Naive thymus-derived CD8-positive, alpha-beta T cell (primary cell): ENCODE measurements at regions not wholly inside any gene's neighbourhood (a gene's known extent, or its start where the extent isn't known, plus 50 kb on each side); places are given as distances from the start of the nearest gene placed in this dataset.

ENCODE experiments used
- ATAC-seq, 2 donors: fragments of 150-1000 bp; cut with Tn5 transposase in 1 of 2; sonication (Bioruptor Pico), chemical (Tn5 transposase) in 1 of 2; 1 replicate in 1 of 2; 2 replicates in 1 of 2; pipeline ENCODE4 v1.10.0; 2021; ENCODE audit warnings: mild to moderate bottlenecking in 2 of 2, moderate library complexity in 2 of 2
- POLR2A ChIA-PET: fragments of 350-600 bp; sonication (Branson Sonifier 250); formaldehyde crosslinking; loops from one replicate; lab custom pipeline; 2021; ENCODE audit warnings: antibody characterized with exemption; lab: Charles Lee
- DNase-seq, 10 donors: peaks; one replicate each; pipeline versions ENCODE4 v3.0.0 to v3.0.0-alpha.2; 2020 to 2022
- H3K27ac Mint-ChIP-seq, 10 donors: one replicate each; pipeline ENCODE4 v1.8.0; 2020 to 2022; ENCODE audit warnings: mild to moderate bottlenecking in 10 of 10, mixed read lengths in 10 of 10, moderate library complexity in 4 of 10, inconsistent platforms in 1 of 10
- H3K27me3 Mint-ChIP-seq, 5 donors: one replicate each; pipeline ENCODE4 v1.8.0; 2021 to 2022; ENCODE audit warnings: mixed read lengths in 5 of 5
- H3K36me3 Mint-ChIP-seq, 3 donors: one replicate each; pipeline ENCODE4 v1.8.0; 2020 to 2022; ENCODE audit warnings: mixed read lengths in 3 of 3, mild to moderate bottlenecking in 2 of 3, inconsistent platforms in 1 of 3
- H3K4me1 Mint-ChIP-seq, 4 donors: one replicate each; pipeline ENCODE4 v1.8.0; 2021 to 2022; ENCODE audit warnings: mixed read lengths in 4 of 4
- H3K4me3 Mint-ChIP-seq, 10 donors: one replicate each; pipeline ENCODE4 v1.8.0; 2020 to 2022; ENCODE audit warnings: mild to moderate bottlenecking in 10 of 10, mixed read lengths in 10 of 10, moderate library complexity in 6 of 10, inconsistent platforms in 1 of 10
- H3K9me3 Mint-ChIP-seq, 9 donors: one replicate each; pipeline ENCODE4 v1.8.0; 2020 to 2022; ENCODE audit warnings: mixed read lengths in 9 of 9, mild to moderate bottlenecking in 3 of 9, inconsistent platforms in 1 of 9, moderate library complexity in 1 of 9

- DNase-seq (no peak), ATAC-seq (no peak)
- POLR2A ChIA-PET: no interaction called here
- Mint-ChIP-seq H3K27ac (no peak overlapping the region), H3K9me3 (peaks cover 0 to 2% (median 0%) of the 10 kb centered on the region in 9 donors), H3K4me1 (peaks cover 2 to 16% (median 9%) of the 10 kb centered on the region in 4 donors), H3K36me3 (no peaks in the 10 kb centered on the region), H3K27me3 (no peaks in the 10 kb centered on the region), H3K4me3 (no peak overlapping the region)
These were observed 560.5 kb downstream of the MID1IP1 start for GRCh38 chrX:39361736-39362135.

GRCh38 chrX:39367416-39367815 is 566.2 kb downstream of the MID1IP1 start:
- H3K36me3 Mint-ChIP-seq: no peaks in the 10 kb centered on the region
- ATAC-seq: no peak

GRCh38 chrX:39372115-39372514 is 570.9 kb downstream of the MID1IP1 start:
- Mint-ChIP-seq H3K4me1 (peaks cover 0 to 2% (median 0%) of the 10 kb centered on the region in 4 donors), H3K36me3 (no peaks in the 10 kb centered on the region), H3K9me3 (peaks cover 0 to 2% (median 0%) of the 10 kb centered on the region in 9 donors), H3K4me3 (no peak overlapping the region), H3K27ac (no peak overlapping the region), H3K27me3 (no peaks in the 10 kb centered on the region)
- no peak for DNase-seq
- no peak for ATAC-seq
- POLR2A ChIA-PET: no interaction called here

More at GRCh38 chrX:39367416-39367815, 566.2 kb downstream of the MID1IP1 start:
- H3K4me3 Mint-ChIP-seq: no peak overlapping the region
- no peaks in the 10 kb centered on the region for H3K27me3 Mint-ChIP-seq
- peaks cover 3 to 14% (median 9%) of the 10 kb centered on the region in 4 donors for H3K4me1 Mint-ChIP-seq
- H3K27ac Mint-ChIP-seq: no peak overlapping the region
- DNase-seq: no peak
- H3K9me3 Mint-ChIP-seq: peaks cover 0 to 4% (median 0%) of the 10 kb centered on the region in 9 donors
- POLR2A ChIA-PET: no interaction called here

GRCh38 chrX:39377157-39377556 is 575.9 kb downstream of the MID1IP1 start:
- Mint-ChIP-seq H3K27ac (no peak overlapping the region), H3K4me3 (no peak overlapping the region), H3K9me3 (peaks cover 0 to 3% (median 0%) of the 10 kb centered on the region in 9 donors), H3K36me3 (no peaks in the 10 kb centered on the region), H3K27me3 (no peaks in the 10 kb centered on the region), H3K4me1 (no peaks in the 10 kb centered on the region)
- ATAC-seq (no peak), DNase-seq (no peak)
- POLR2A ChIA-PET: no interaction called here

GRCh38 chrX:39377773-39378172 is 576.5 kb downstream of the MID1IP1 start:
- ATAC-seq: no peak
- Mint-ChIP-seq H3K27ac (no peak overlapping the region), H3K36me3 (no peaks in the 10 kb centered on the region)

GRCh38 chrX:39381422-39381821 is 580.2 kb downstream of the MID1IP1 start:
- ATAC-seq: no peak
- Mint-ChIP-seq H3K36me3 (no peaks in the 10 kb centered on the region), H3K4me1 (peaks cover 0 to 7% (median 0%) of the 10 kb centered on the region in 4 donors), H3K27me3 (no peaks in the 10 kb centered on the region), H3K27ac (no peak overlapping the region), H3K9me3 (peaks cover 0 to 3% (median 0%) of the 10 kb centered on the region in 9 donors), H3K4me3 (no peak overlapping the region)
- POLR2A ChIA-PET: no interaction called here
- no peak for DNase-seq

More at GRCh38 chrX:39377773-39378172, 576.5 kb downstream of the MID1IP1 start:
- POLR2A ChIA-PET: no interaction called here
- H3K9me3 Mint-ChIP-seq: peaks cover 0 to 3% (median 0%) of the 10 kb centered on the region in 9 donors
- H3K27me3 Mint-ChIP-seq: no peaks in the 10 kb centered on the region
- H3K4me3 Mint-ChIP-seq: no peak overlapping the region
- H3K4me1 Mint-ChIP-seq: no peaks in the 10 kb centered on the region
- no peak for DNase-seq

GRCh38 chrX:39384996-39385395 is 583.7 kb downstream of the MID1IP1 start:
- Mint-ChIP-seq H3K27ac (no peak overlapping the region), H3K4me1 (peaks cover 0 to 7% (median 0%) of the 10 kb centered on the region in 4 donors), H3K27me3 (no peaks in the 10 kb centered on the region), H3K9me3 (no peaks in the 10 kb centered on the region), H3K4me3 (no peak overlapping the region), H3K36me3 (no peaks in the 10 kb centered on the region)
- POLR2A ChIA-PET: no interaction called here
- ATAC-seq: no peak
- no peak for DNase-seq

GRCh38 chrX:39388730-39389129 is 587.5 kb downstream of the MID1IP1 start:
- Mint-ChIP-seq H3K4me3 (no peak overlapping the region), H3K27me3 (no peaks in the 10 kb centered on the region), H3K9me3 (no peaks in the 10 kb centered on the region), H3K27ac (no peak overlapping the region), H3K36me3 (no peaks in the 10 kb centered on the region), H3K4me1 (peaks cover 0 to 7% (median 2%) of the 10 kb centered on the region in 4 donors)
- ATAC-seq (no peak), DNase-seq (no peak)
- POLR2A ChIA-PET: no interaction called here

- ATAC-seq (no peak), DNase-seq (no peak)
- POLR2A ChIA-PET: no interaction called here
- Mint-ChIP-seq H3K36me3 (no peaks in the 10 kb centered on the region), H3K4me3 (no peak overlapping the region), H3K27ac (peak overlapping the region in 1 of 10 donors; percentile 38), H3K9me3 (peaks cover 0 to 2% (median 0%) of the 10 kb centered on the region in 9 donors), H3K27me3 (no peaks in the 10 kb centered on the region), H3K4me1 (peaks cover 0 to 5% (median 0%) of the 10 kb centered on the region in 4 donors)
These were observed 595.2 kb downstream of the MID1IP1 start for GRCh38 chrX:39396358-39396995.

- no peak for DNase-seq
- Mint-ChIP-seq H3K27me3 (no peaks in the 10 kb centered on the region), H3K9me3 (peaks cover 0 to 2% (median 0%) of the 10 kb centered on the region in 9 donors), H3K4me1 (peaks cover 0 to 5% (median 0%) of the 10 kb centered on the region in 4 donors), H3K36me3 (no peaks in the 10 kb centered on the region), H3K27ac (no peak overlapping the region), H3K4me3 (no peak overlapping the region)
- POLR2A ChIA-PET: no interaction called here
- ATAC-seq: no peak
These were observed 596.4 kb downstream of the MID1IP1 start for GRCh38 chrX:39397561-39398199.

- peaks cover 0 to 2% (median 0%) of the 10 kb centered on the region in 9 donors for H3K9me3 Mint-ChIP-seq
- DNase-seq (no peak), ATAC-seq (no peak)
- H3K36me3 Mint-ChIP-seq: no peaks in the 10 kb centered on the region
- POLR2A ChIA-PET: no interaction called here
- H3K27me3 Mint-ChIP-seq: no peaks in the 10 kb centered on the region
- H3K27ac Mint-ChIP-seq: peak overlapping the region in 1 of 10 donors; percentile 56
- H3K4me1 Mint-ChIP-seq: peaks cover 0 to 2% (median 0%) of the 10 kb centered on the region in 4 donors
- no peak overlapping the region for H3K4me3 Mint-ChIP-seq
These were observed 597.1 kb downstream of the MID1IP1 start for GRCh38 chrX:39398215-39398962.

GRCh38 chrX:39398963-39399261 is 597.7 kb downstream of the MID1IP1 start:
- H3K27me3 Mint-ChIP-seq: no peaks in the 10 kb centered on the region
- POLR2A ChIA-PET: no interaction called here

GRCh38 chrX:39399387-39399786 is 598.1 kb downstream of the MID1IP1 start:
- H3K27ac Mint-ChIP-seq: no peak overlapping the region
- H3K9me3 Mint-ChIP-seq: peaks cover 0 to 2% (median 0%) of the 10 kb centered on the region in 9 donors
- H3K4me1 Mint-ChIP-seq: peaks cover 0 to 2% (median 0%) of the 10 kb centered on the region in 4 donors

More at GRCh38 chrX:39398963-39399261, 597.7 kb downstream of the MID1IP1 start:
- H3K36me3 Mint-ChIP-seq: no peaks in the 10 kb centered on the region
- no peak overlapping the region for H3K27ac Mint-ChIP-seq
- peaks cover 0 to 2% (median 0%) of the 10 kb centered on the region in 9 donors for H3K9me3 Mint-ChIP-seq
- no peak overlapping the region for H3K4me3 Mint-ChIP-seq
- no peak for DNase-seq
- ATAC-seq: no peak
- peaks cover 0 to 2% (median 0%) of the 10 kb centered on the region in 4 donors for H3K4me1 Mint-ChIP-seq

More at GRCh38 chrX:39399387-39399786, 598.1 kb downstream of the MID1IP1 start:
- H3K27me3 Mint-ChIP-seq: no peaks in the 10 kb centered on the region
- ATAC-seq (no peak), DNase-seq (no peak)
- no peak overlapping the region for H3K4me3 Mint-ChIP-seq
- POLR2A ChIA-PET: no interaction called here
- no peaks in the 10 kb centered on the region for H3K36me3 Mint-ChIP-seq
